Gastroesophageal sphincter (tissue), 4 donors: ENCODE measurements at regions not wholly inside any gene's neighbourhood (a gene's known extent, or its start where the extent isn't known, plus 50 kb on each side); places are given as distances from the start of the nearest gene placed in this dataset.

Source experiments
- ATAC-seq: fragments of 150-250 bp; one replicate; pipeline ENCODE4 v1.9.1; 2016; ENCODE audit warnings: mild to moderate bottlenecking, moderate library complexity
- H3K27ac ChIP-seq, 4 donors: fragments of 200-600 bp; sonication (generic) in 3 of 4; 1 replicate in 3 of 4; 2 replicates in 1 of 4; pipeline ENCODE4 v1.5.1; 2016 to 2019
- H3K27me3 ChIP-seq: fragments of 200-600 bp; sonication (generic); one replicate; pipeline ENCODE4 v1.5.1; 2019
- H3K36me3 ChIP-seq, 2 donors: fragments of 200-600 bp; sonication (generic); one replicate each; pipeline ENCODE4 v1.5.1; 2019; ENCODE audit warnings: control low read depth in 1 of 2
- H3K4me1 ChIP-seq, 3 donors: fragments of 200-600 bp; sonication (generic); 1 replicate in 2 of 3; 2 replicates in 1 of 3; pipeline ENCODE4 v1.5.1; 2016 to 2019; ENCODE audit warnings: control low read depth in 2 of 3
- H3K4me3 ChIP-seq, 2 donors: fragments of 200-600 bp; sonication (generic); one replicate each; pipeline ENCODE4 v1.5.1; 2019; ENCODE audit warnings: mild to moderate bottlenecking in 1 of 2, moderate library complexity in 1 of 2
- H3K9me3 ChIP-seq, 3 donors: fragments of 200-600 bp; sonication (generic); one replicate each; pipeline ENCODE4 v1.5.1; 2017 to 2019; ENCODE audit warnings: control low read depth in 2 of 3
- EP300 ChIP-seq: sonication (generic); formaldehyde crosslinking; IDR thresholded peaks from one replicate; pipeline ENCODE4 v1.6.1; 2017; ENCODE audit warnings: antibody characterized with exemption, mild to moderate bottlenecking
- POLR2A ChIP-seq, 2 donors: fragments of 450-650 bp; IDR thresholded peaks; one replicate each; pipeline ENCODE4 v1.6.1; 2017; ENCODE audit warnings: antibody characterized with exemption in 2 of 2, mild to moderate bottlenecking in 2 of 2, moderate library complexity in 1 of 2
- POLR2AphosphoS5 ChIP-seq: sonication (generic); formaldehyde crosslinking; IDR thresholded peaks from one replicate; pipeline ENCODE4 v1.6.1; 2017; ENCODE audit warnings: antibody characterized with exemption
- WGBS, 2 donors: methylation state at CpG; one replicate each; pipeline ENCODE4 v1.1.5; 2018; ENCODE audit warnings: low coverage in 1 of 2; 5-methylcytosine and 5-hydroxymethylcytosine counted together
- TF ChIP-seq, protein P1 (sequence below), 4 experiments: fragments of 200-600 bp in 2 of 4; fragments of 450-650 bp in 2 of 4; sonication (generic) in 1 of 4; IDR thresholded peaks; one replicate each; pipeline ENCODE4 v1.5.1; 2017 to 2019; ENCODE audit warnings: antibody characterized with exemption in 4 of 4, mild to moderate bottlenecking in 2 of 4, moderate library complexity in 2 of 4

DNA sequence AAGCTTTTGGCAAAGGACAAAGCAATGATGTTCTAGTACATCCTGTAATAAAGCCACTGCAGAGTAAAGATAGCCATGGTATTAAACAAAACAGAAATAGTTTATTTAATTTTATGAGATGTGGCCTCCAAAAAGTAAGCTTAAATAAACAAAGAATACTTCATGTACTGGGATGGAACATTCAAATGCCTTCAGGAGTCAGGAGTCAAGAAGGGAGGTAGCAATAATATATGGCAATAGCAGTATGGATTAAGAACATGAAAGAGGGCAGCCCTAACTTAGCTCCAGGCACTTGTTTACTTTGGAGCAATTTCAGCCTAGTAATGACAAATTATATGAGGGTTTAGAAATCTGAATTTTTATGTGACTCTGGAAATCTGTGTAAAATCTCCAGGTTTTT, 343.9 kb upstream of the THRB start:
- peak overlapping the region in 3 of 4 donors; percentile 24 to 63 (median 60) for H3K27ac ChIP-seq

DNA sequence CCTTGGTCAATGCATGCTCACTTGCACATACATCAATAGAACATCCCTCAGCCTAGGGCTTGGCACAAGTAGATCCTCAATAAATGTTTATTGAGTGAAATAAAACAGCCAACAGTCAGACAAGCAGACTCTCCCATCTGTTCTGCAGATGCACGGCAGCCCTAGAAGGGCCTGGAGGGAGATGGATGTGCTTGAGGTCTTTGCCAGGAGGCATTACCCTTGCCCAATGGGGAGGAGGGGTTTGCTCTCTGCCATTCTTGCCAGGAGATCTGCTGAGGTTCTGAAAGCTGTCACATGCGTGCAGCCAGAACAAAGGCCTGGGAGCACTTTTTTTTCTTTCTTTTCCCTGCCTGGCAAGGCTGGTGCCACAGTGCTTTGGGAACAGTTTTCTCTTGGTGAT, 349.3 kb upstream of the THRB start:
- 13% methylated on average over 1 of the region's 2 CpGs; no CpG with 5 or more reads in 1 of the 2 donors for WGBS, 2 donors
- Histone ChIP-seq H3K4me1 (peaks cover 0 to 60% (median 5%) of the 10 kb centered on the region in 3 donors), H3K36me3 (no peaks in the 10 kb centered on the region), H3K27me3 (no peaks in the 10 kb centered on the region), H3K9me3 (no peaks in the 10 kb centered on the region), H3K27ac (peak overlapping the region in 2 of 4 donors; percentile 34 to 51), H3K4me3 (no peak overlapping the region)
- ATAC-seq, result peak; percentile 59
- no peak for TF ChIP-seq EP300
- TF ChIP-seq POLR2A (IDR thresholded peaks at IDR 0.05), result no peak
- TF ChIP-seq POLR2AphosphoS5, result no peak
- TF ChIP-seq, protein P1, sequence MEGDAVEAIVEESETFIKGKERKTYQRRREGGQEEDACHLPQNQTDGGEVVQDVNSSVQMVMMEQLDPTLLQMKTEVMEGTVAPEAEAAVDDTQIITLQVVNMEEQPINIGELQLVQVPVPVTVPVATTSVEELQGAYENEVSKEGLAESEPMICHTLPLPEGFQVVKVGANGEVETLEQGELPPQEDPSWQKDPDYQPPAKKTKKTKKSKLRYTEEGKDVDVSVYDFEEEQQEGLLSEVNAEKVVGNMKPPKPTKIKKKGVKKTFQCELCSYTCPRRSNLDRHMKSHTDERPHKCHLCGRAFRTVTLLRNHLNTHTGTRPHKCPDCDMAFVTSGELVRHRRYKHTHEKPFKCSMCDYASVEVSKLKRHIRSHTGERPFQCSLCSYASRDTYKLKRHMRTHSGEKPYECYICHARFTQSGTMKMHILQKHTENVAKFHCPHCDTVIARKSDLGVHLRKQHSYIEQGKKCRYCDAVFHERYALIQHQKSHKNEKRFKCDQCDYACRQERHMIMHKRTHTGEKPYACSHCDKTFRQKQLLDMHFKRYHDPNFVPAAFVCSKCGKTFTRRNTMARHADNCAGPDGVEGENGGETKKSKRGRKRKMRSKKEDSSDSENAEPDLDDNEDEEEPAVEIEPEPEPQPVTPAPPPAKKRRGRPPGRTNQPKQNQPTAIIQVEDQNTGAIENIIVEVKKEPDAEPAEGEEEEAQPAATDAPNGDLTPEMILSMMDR (IDR thresholded peaks at IDR 0.05), result no peak

More for the DNA sequence above, 343.9 kb upstream of the THRB start:
- Histone ChIP-seq H3K9me3 (no peaks in the 10 kb centered on the region), H3K4me1 (peaks cover 0 to 39% (median 7%) of the 10 kb centered on the region in 3 donors), H3K4me3 (no peak overlapping the region), H3K27me3 (no peaks in the 10 kb centered on the region), H3K36me3 (no peaks in the 10 kb centered on the region)
- ATAC-seq, result no peak
- TF ChIP-seq POLR2AphosphoS5 (peak; percentile 24), EP300 (no peak)

DNA sequence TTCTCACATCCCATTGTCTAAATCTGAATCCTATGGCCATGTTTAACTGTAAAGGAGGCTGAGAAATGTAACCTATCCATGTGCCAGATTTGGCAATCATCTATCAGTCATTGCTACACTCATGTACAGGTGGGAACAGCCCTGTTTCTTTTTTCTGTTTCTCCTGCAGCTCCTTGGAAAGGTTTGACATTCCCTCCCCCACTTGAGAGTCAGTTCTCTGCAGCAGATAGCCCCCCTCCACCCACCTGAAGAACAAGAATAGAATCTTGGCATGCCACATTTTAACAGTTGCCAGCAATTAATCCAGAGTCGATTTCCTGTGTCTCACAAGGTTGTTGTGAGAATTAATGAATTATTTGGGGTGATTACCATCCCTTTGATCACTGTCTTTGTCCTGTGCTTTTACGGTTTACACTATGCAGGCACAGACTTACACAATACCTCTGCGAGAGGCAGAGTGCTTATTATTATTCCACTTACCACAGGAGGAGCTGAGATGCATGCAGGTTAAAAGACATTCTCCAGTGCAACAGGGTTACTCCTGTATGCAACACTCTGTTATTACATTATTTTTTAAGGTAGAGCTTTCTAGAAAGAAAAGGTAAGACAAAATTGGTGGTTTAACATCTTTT, 351.0 kb upstream of the THRB start:
- Histone ChIP-seq H3K27me3 (no peaks in the 10 kb centered on the region), H3K4me1 (peaks cover 0 to 47% (median 5%) of the 10 kb centered on the region in 3 donors), H3K27ac (no peak overlapping the region), H3K9me3 (no peaks in the 10 kb centered on the region), H3K4me3 (no peak overlapping the region), H3K36me3 (no peaks in the 10 kb centered on the region)
- 18 to 42% methylated on average over 3 of the region's 3 CpGs for WGBS, 2 donors
- ATAC-seq, result no peak
- TF ChIP-seq EP300, result no peak
- no peak for TF ChIP-seq POLR2AphosphoS5
- TF ChIP-seq, protein P1 (IDR thresholded peaks at IDR 0.05), result no peak
- TF ChIP-seq POLR2A (IDR thresholded peaks at IDR 0.05), result no peak

DNA sequence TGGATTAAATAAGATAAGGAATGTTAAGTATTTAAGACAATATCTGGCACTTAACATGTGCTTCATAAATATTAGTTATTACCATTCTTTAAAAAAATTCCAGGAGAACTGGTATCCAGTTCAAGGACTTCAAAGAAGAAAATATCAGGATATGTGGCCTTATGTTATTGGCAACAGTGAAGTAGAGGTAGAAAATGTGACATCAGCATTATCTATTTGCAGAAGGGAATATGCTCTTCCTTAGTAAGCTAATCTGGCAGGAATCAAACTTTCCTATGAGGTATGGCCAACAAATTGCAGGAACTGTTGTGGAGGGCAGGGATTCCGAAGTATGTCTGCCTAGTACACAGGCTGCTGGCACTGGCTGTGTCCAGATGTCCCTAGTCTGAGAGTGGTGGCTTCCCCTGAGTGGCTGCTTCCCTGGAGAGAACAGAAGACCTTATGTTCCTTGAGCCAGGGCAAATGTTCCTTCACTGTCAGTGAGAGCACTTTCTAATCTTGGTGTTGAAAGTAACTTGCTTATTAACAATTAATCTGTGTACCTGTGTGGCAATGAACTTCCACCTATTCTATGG, 351.7 kb upstream of the THRB start:
- WGBS, 2 donors, result 22 to 83% methylated on average over 1 of the region's 1 CpG
- Histone ChIP-seq H3K9me3 (no peaks in the 10 kb centered on the region), H3K4me3 (no peak overlapping the region), H3K27me3 (no peaks in the 10 kb centered on the region), H3K4me1 (peaks cover 0 to 41% (median 5%) of the 10 kb centered on the region in 3 donors), H3K27ac (no peak overlapping the region), H3K36me3 (no peaks in the 10 kb centered on the region)
- no peak for ATAC-seq
- TF ChIP-seq, protein P1 (IDR thresholded peaks at IDR 0.05), result no peak

DNA sequence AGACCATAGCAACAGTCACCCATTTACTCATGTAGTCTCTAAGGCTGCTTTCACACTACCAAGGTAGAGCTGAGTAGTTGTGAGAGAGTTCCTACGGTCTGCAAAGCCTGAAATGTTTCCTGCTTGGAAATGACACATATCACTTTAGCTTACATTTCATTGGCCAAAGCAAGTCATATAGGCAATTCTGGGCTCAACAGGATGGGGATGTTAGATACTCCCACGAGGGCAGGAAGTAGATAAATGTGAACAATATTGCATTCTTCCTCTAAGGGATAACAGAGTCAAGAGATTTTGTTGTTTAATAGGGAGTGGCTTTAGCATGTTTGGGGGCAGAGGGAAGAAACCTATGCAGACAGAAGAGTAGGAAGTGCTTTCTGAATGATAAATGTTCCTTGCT, 355.6 kb upstream of the THRB start:
- Histone ChIP-seq H3K4me3 (no peak overlapping the region), H3K4me1 (peaks cover 0 to 17% (median 0%) of the 10 kb centered on the region in 3 donors)
- 50 to 56% methylated on average over 2 of the region's 2 CpGs for WGBS, 2 donors

More for the DNA sequence above, 355.6 kb upstream of the THRB start:
- Histone ChIP-seq H3K27me3 (no peaks in the 10 kb centered on the region), H3K9me3 (no peaks in the 10 kb centered on the region), H3K27ac (no peak overlapping the region), H3K36me3 (no peaks in the 10 kb centered on the region)
- no peak for TF ChIP-seq POLR2AphosphoS5
- TF ChIP-seq POLR2A (IDR thresholded peaks at IDR 0.05), result no peak
- TF ChIP-seq, protein P1 (IDR thresholded peaks at IDR 0.05), result no peak
- no peak for TF ChIP-seq EP300
- no peak for ATAC-seq
